ENCODE measurements at regions not wholly inside any gene's neighbourhood (a gene's known extent, or its start where the extent isn't known, plus 50 kb on each side); places are given as distances from the start of the nearest gene placed in this dataset.

- TF ChIP-seq TP53 (CRISPR knock-in tag; IDR thresholded peaks at IDR 0.05) (no peak), BCL3 (IDR thresholded peaks at IDR 0.05) (no peak), CTCF (IDR thresholded peaks at IDR 0.05) (no peak), POLR2A (IDR thresholded peaks at IDR 0.05; ENCODE audit: low read length) (no peak), MYC (IDR thresholded peaks at IDR 0.05; ENCODE audit: borderline replicate concordance, low read length) (no peak), BHLHE40 (IDR thresholded peaks at IDR 0.05; ENCODE audit: low read depth, low read length) (no peak), RCOR1 (IDR thresholded peaks at IDR 0.05; ENCODE audit: low read depth, low read length) (no peak), EP300 (IDR thresholded peaks at IDR 0.05) (no peak), ELK1 (IDR thresholded peaks at IDR 0.05; ENCODE audit: low read depth, low read length) (no peak)
Measured at GRCh38 chr6:6508643-6509042, 79.9 kb upstream of the LY86 start.

Data from A549 (cell line).